ENCODE measurements at regions not wholly inside any gene's neighbourhood (a gene's known extent, or its start where the extent isn't known, plus 50 kb on each side); places are given as distances from the start of the nearest gene placed in this dataset.

DNA sequence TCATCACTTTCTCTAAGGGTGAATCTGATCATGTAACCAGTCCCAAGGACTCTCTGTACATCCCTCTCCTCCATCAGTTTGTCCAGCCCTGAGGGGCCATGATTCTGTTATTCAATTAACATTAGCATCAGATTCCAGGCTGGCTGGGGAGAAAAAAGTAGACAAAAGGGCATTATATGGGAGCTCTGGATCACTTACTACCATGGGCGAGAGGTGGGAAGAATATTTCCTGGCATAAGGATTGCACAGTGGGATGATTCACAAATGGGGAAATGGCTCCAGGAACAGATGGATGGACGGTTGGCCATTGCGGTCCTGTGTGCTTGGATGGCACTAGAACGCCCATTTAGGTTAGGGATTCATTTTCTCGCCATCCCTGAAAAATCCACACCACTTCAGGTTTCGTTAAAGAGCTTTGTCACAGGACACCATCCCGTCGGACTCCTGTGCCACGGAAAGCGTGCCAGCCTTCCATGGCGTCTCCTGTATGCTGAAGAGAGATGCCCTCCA, 112.6 kb downstream of the THBS2 start:
- no peak for TF ChIP-seq POLR2A (IDR thresholded peaks at IDR 0.05)
- TF ChIP-seq, protein P1, sequence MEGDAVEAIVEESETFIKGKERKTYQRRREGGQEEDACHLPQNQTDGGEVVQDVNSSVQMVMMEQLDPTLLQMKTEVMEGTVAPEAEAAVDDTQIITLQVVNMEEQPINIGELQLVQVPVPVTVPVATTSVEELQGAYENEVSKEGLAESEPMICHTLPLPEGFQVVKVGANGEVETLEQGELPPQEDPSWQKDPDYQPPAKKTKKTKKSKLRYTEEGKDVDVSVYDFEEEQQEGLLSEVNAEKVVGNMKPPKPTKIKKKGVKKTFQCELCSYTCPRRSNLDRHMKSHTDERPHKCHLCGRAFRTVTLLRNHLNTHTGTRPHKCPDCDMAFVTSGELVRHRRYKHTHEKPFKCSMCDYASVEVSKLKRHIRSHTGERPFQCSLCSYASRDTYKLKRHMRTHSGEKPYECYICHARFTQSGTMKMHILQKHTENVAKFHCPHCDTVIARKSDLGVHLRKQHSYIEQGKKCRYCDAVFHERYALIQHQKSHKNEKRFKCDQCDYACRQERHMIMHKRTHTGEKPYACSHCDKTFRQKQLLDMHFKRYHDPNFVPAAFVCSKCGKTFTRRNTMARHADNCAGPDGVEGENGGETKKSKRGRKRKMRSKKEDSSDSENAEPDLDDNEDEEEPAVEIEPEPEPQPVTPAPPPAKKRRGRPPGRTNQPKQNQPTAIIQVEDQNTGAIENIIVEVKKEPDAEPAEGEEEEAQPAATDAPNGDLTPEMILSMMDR (IDR thresholded peaks at IDR 0.05) = no peak
